PC-3 (cell line): ENCODE measurements at regions not wholly inside any gene's neighbourhood (a gene's known extent, or its start where the extent isn't known, plus 50 kb on each side); places are given as distances from the start of the nearest gene placed in this dataset.

Experiments
- ATAC-seq: fragments of 200-7000 bp; cut with Tn5 transposase; 2 replicates; pipeline ENCODE4 v1.9.1; 2020; ENCODE audit warnings: mild to moderate bottlenecking, moderate library complexity
- BruUV-seq: library from RNA; stranded (reverse); fragments of 400-500 nt; replicated peaks from 2 replicates; lab custom pipeline; 2021; lab: Mats Ljungman, UMichigan
- CTCF ChIA-PET: fragments of 300-600 bp; sonication (Branson Sonifier 250); formaldehyde crosslinking; loops from one replicate; lab custom pipeline; 2022; ENCODE audit warnings: antibody characterized with exemption; lab: Charles Lee
- POLR2A ChIA-PET: fragments of 300-600 bp; sonication (Branson Sonifier 250); formaldehyde crosslinking; loops from one replicate; lab custom pipeline; 2022; ENCODE audit warnings: antibody characterized with exemption; ENCODE audit not compliant: unreplicated experiment; lab: Charles Lee
- DNase-seq: peaks from one replicate; pipeline ENCODE4 v3.0.0-alpha.2; 2015
- H2AFZ ChIP-seq: fragments of 300-600 bp; sonication (generic); 2 replicates; pipeline ENCODE4 v1.6.0; 2016; ENCODE audit warnings: antibody characterized with exemption, low read length
- H3F3A ChIP-seq: fragments of 300-600 bp; sonication (generic); one replicate; pipeline ENCODE4 v1.6.0; 2017; ENCODE audit warnings: antibody characterized with exemption, low read length, control low read depth, mild to moderate bottlenecking; ENCODE audit not compliant: unreplicated experiment
- H3K27ac ChIP-seq: fragments of 300-600 bp; sonication (generic); 2 replicates; pipeline ENCODE4 v1.5.1; 2016; ENCODE audit warnings: mild to moderate bottlenecking, low read length
- H3K27me3 ChIP-seq: fragments of 300-600 bp; sonication (generic); 2 replicates; pipeline ENCODE4 v1.6.1; 2016; ENCODE audit warnings: low read length, mixed read lengths
- H3K36me3 ChIP-seq: fragments of 300-600 bp; sonication (generic); 2 replicates; pipeline ENCODE4 v1.6.1; 2016; ENCODE audit warnings: low read depth, mixed run types, low read length, mixed read lengths
- H3K4me1 ChIP-seq: fragments of 300-600 bp; sonication (generic); 2 replicates; pipeline ENCODE4 v1.5.1; 2016; ENCODE audit warnings: low read length; ENCODE audit not compliant: insufficient read depth
- H3K4me2 ChIP-seq: fragments of 300-600 bp; sonication (generic); 2 replicates; pipeline ENCODE4 v1.6.0; 2016; ENCODE audit warnings: low read length
- H3K4me3 ChIP-seq: fragments of 300-600 bp; sonication (generic); 2 replicates; pipeline ENCODE4 v1.5.1; 2016; ENCODE audit warnings: mild to moderate bottlenecking, low read length, mixed read lengths
- H3K79me2 ChIP-seq: fragments of 300-600 bp; sonication (generic); 2 replicates; pipeline ENCODE4 v1.6.1; 2017; ENCODE audit warnings: low read length, mixed read lengths
- H3K9ac ChIP-seq: fragments of 300-600 bp; sonication (generic); 2 replicates; pipeline ENCODE4 v1.6.0; 2016; ENCODE audit warnings: mild to moderate bottlenecking, low read length
- H3K9me2 ChIP-seq: fragments of 300-600 bp; sonication (generic); replicated peaks from 2 replicates; pipeline ENCODE4 v1.6.1; 2016; ENCODE audit warnings: mixed run types, low read length, mixed read lengths
- H3K9me3 ChIP-seq: fragments of 300-600 bp; sonication (generic); 2 replicates; pipeline ENCODE4 v1.6.1; 2016; ENCODE audit warnings: low read length, mixed read lengths
- H4K20me1 ChIP-seq: fragments of 300-600 bp; sonication (generic); 2 replicates; pipeline ENCODE4 v1.6.1; 2016; ENCODE audit warnings: low read length, mixed read lengths
- EZH2 ChIP-seq: fragments of 300-600 bp; sonication (generic); IDR thresholded peaks from one replicate; pipeline ENCODE4 v1.6.1; 2017; ENCODE audit warnings: antibody characterized with exemption, mild to moderate bottlenecking, low read length; ENCODE audit not compliant: unreplicated experiment
- EZH2phosphoT487 ChIP-seq: fragments of 300-600 bp; sonication (generic); IDR thresholded peaks from 2 replicates; pipeline ENCODE4 v1.6.1; 2018; ENCODE audit warnings: mild to moderate bottlenecking, antibody characterized with exemption, low read length, borderline replicate concordance
- intact Hi-C: fragments of 100-400 bp; cut with micrococcal nuclease; formaldehyde crosslinking; loops from 2 replicates; pipeline ENCODE4 v1.9.0; 2023
- TF ChIP-seq, protein P1 (sequence below): fragments of 300-600 bp; sonication (generic); conservative IDR thresholded peaks from 2 replicates; pipeline ENCODE4 v1.5.1; 2017; ENCODE audit warnings: antibody characterized with exemption, low read depth, mild to moderate bottlenecking, low read length

DNA sequence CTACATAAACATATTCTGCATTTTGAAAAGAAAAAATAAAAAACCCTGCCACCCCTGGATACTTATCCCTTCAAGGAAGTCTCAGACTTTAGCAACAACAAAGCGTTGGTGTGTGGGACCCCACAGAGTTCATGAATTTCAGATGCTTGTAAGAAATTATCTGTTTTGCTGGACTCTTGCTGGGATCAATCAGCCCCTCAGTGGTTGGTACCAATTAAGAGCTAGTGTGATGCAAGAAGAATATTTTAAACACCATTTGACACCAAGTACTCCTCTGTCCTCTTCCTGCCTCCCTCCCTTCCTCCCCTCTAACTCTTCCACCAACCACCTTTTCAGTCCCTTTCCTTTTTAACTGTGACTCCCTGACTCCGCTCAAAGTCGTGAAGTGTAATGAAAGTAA, 51.5 kb downstream of the SST start:
- Histone ChIP-seq H3F3A (no peaks in the 10 kb centered on the region), H2AFZ (no peak overlapping the region), H3K27ac (no peak overlapping the region), H3K9me2 (no peaks in the 10 kb centered on the region), H4K20me1 (no peaks in the 10 kb centered on the region), H3K9ac (no peak overlapping the region), H3K79me2 (no peaks in the 10 kb centered on the region), H3K9me3 (no peaks in the 10 kb centered on the region), H3K4me2 (no peak overlapping the region), H3K4me3 (no peak overlapping the region), H3K27me3 (peaks cover 79% of the 10 kb centered on the region), H3K36me3 (no peaks in the 10 kb centered on the region), H3K4me1 (no peaks in the 10 kb centered on the region)
- CTCF ChIA-PET: no interaction called here
- no TSS peak for BruUV-seq
- intact Hi-C loops: no loop called here
- TF ChIP-seq, protein P1, sequence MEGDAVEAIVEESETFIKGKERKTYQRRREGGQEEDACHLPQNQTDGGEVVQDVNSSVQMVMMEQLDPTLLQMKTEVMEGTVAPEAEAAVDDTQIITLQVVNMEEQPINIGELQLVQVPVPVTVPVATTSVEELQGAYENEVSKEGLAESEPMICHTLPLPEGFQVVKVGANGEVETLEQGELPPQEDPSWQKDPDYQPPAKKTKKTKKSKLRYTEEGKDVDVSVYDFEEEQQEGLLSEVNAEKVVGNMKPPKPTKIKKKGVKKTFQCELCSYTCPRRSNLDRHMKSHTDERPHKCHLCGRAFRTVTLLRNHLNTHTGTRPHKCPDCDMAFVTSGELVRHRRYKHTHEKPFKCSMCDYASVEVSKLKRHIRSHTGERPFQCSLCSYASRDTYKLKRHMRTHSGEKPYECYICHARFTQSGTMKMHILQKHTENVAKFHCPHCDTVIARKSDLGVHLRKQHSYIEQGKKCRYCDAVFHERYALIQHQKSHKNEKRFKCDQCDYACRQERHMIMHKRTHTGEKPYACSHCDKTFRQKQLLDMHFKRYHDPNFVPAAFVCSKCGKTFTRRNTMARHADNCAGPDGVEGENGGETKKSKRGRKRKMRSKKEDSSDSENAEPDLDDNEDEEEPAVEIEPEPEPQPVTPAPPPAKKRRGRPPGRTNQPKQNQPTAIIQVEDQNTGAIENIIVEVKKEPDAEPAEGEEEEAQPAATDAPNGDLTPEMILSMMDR: no peak
- TF ChIP-seq EZH2: no peak
- TF ChIP-seq EZH2phosphoT487: no peak
- ATAC-seq (no peak), DNase-seq (no peak)
- POLR2A ChIA-PET: no interaction called here

DNA sequence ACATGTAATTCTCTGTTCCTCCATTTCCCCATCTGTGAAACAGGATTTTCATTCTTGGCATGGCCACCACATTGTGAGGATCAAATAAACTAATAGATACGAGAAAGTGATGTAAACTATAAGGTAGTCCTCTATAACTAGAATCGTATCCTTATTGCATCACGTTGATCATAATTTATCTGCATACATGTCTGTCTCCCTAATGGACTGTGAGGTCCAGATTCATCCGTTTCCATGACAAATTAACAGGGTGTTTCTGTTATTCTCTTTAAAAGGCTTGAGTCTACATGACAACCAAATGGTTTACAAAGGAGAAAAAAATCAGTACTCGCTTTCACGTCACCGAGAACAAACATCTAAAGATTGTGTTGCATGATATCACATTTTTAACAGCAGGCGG, 53.0 kb downstream of the SST start:
- H3K9ac ChIP-seq: no peak overlapping the region
- no peak for DNase-seq
- H2AFZ ChIP-seq: no peak overlapping the region
- BruUV-seq: no TSS peak
- no peaks in the 10 kb centered on the region for H3K36me3 ChIP-seq
- no peak overlapping the region for H3K27ac ChIP-seq
- ChIA-PET POLR2A (no interaction called here), CTCF (no interaction called here)
- no peaks in the 10 kb centered on the region for H3K4me1 ChIP-seq
- H3K79me2 ChIP-seq: no peaks in the 10 kb centered on the region
- no peaks in the 10 kb centered on the region for H4K20me1 ChIP-seq
- intact Hi-C loops: no loop called here
- TF ChIP-seq EZH2phosphoT487 (no peak), EZH2 (no peak)
- TF ChIP-seq, protein P1: no peak
- no peak overlapping the region for H3K4me3 ChIP-seq
- no peaks in the 10 kb centered on the region for H3K9me2 ChIP-seq
- H3F3A ChIP-seq: no peaks in the 10 kb centered on the region
- H3K4me2 ChIP-seq: no peak overlapping the region
- no peak for ATAC-seq
- H3K27me3 ChIP-seq: peaks cover 79% of the 10 kb centered on the region
- no peaks in the 10 kb centered on the region for H3K9me3 ChIP-seq

DNA sequence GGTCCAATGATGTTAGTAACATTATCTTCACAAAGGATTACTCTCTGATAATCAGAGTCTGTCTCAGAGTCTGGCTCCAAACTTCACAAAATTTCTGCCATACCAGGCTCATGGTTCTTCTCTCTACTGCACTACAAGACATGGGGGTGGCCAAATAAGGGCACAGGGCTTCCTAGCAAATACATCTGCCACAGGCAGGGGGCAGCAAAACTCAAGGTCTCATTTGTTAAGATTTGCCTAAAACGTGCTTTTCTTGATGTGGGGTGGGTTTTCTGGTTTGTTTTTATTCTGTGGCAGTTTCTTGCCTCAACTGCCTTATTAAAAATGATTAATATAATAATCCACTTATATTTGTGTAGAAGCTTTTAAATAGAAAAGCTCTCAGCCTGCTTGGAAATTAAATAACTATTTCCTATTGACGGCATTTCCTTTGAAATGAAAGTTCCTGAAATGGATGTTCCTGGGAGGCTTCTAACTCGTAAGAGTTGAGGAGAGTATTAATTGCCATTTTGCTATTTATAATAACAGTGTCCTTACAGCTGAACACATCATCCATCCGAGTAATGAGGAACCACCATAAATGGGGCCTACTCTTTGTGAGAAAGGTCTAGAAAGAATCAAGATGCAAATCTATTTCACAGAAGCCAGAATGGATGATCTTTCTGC, 53.8 kb downstream of the SST start:
- H3K9me2 ChIP-seq: no peaks in the 10 kb centered on the region
- peaks cover 75% of the 10 kb centered on the region for H3K27me3 ChIP-seq
- H3K79me2 ChIP-seq: no peaks in the 10 kb centered on the region
- H3K9ac ChIP-seq: no peak overlapping the region
- BruUV-seq: no TSS peak
- intact Hi-C loops: loop anchor here (1.0 kb wide), 3 partner anchors 63 to 298 kb away; no protein-coding TSS in a partner anchor
- H3K4me1 ChIP-seq: no peaks in the 10 kb centered on the region
- no peak overlapping the region for H3K4me3 ChIP-seq
- TF ChIP-seq, protein P1: peak; percentile 87
- TF ChIP-seq EZH2phosphoT487: no peak
- no peaks in the 10 kb centered on the region for H3K9me3 ChIP-seq
- H3F3A ChIP-seq: no peaks in the 10 kb centered on the region
- ATAC-seq (peak; percentile 74), DNase-seq (peak; percentile 66)
- no peak overlapping the region for H3K4me2 ChIP-seq
- no peaks in the 10 kb centered on the region for H3K36me3 ChIP-seq
- H3K27ac ChIP-seq: no peak overlapping the region
- H4K20me1 ChIP-seq: no peaks in the 10 kb centered on the region
- ChIA-PET POLR2A (no interaction called here), CTCF (interaction anchor here (1.4 kb wide), 1 partner anchor 63 kb away, joined by 6 read pairs; no protein-coding TSS in a partner anchor)
- H2AFZ ChIP-seq: no peak overlapping the region
